Panc1 (cell line): ENCODE measurements at regions not wholly inside any gene's neighbourhood (a gene's known extent, or its start where the extent isn't known, plus 50 kb on each side); places are given as distances from the start of the nearest gene placed in this dataset.
"Not testable (repeated sequence)": the region's sequence is repeated elsewhere in the genome, so short reads cannot be mapped to it uniquely, and the experiment has no call there.

Experiments used
- ATAC-seq: fragments of 200-7000 bp; cut with Tn5 transposase; 2 replicates; pipeline ENCODE4 v1.9.1; 2020; ENCODE audit warnings: mild to moderate bottlenecking, moderate library complexity
- BruUV-seq: library from RNA; stranded (reverse); fragments of 400-500 nt; replicated peaks from 2 replicates; lab custom pipeline; 2021; lab: Mats Ljungman, UMichigan
- CTCF ChIA-PET: fragments of 300-600 bp; sonication (Branson Sonifier 250); formaldehyde crosslinking; loops from one replicate; lab custom pipeline; 2022; ENCODE audit warnings: antibody characterized with exemption; lab: Charles Lee
- POLR2A ChIA-PET: fragments of 300-600 bp; sonication (Branson Sonifier 250); formaldehyde crosslinking; loops from one replicate; lab custom pipeline; 2022; ENCODE audit warnings: antibody characterized with exemption; lab: Charles Lee
- DNase-seq: peaks from one replicate; pipeline ENCODE4 v3.0.0-alpha.2; 2010; ENCODE audit warnings: low read depth, low spot score
- H3K27ac ChIP-seq: 2 replicates; pipeline ENCODE4 v1.5.1; 2011; ENCODE audit warnings: mild to moderate bottlenecking, low read length, inconsistent platforms
- H3K27me3 ChIP-seq: fragments of 200-500 bp; sonication (Bioruptor generic); 2 replicates; pipeline ENCODE4 v1.6.0; 2014; ENCODE audit warnings: low read length, inconsistent platforms; ENCODE audit not compliant: control insufficient read depth, insufficient read depth
- H3K36me3 ChIP-seq: fragments of 200-500 bp; sonication (Bioruptor generic); 2 replicates; pipeline ENCODE4 v1.5.1; 2014; ENCODE audit warnings: inconsistent platforms, mild to moderate bottlenecking, low read length, moderate library complexity; ENCODE audit not compliant: control insufficient read depth, insufficient read depth
- H3K4me1 ChIP-seq: 2 replicates; pipeline ENCODE4 v1.5.1; 2011; ENCODE audit warnings: inconsistent platforms, mild to moderate bottlenecking, low read length, moderate library complexity; ENCODE audit not compliant: control insufficient read depth, insufficient read depth
- H3K4me3 ChIP-seq, 2 experiments: 2 replicates each; pipeline ENCODE4 v1.5.1; 2011 to 2012; ENCODE audit warnings: low read depth in 2 of 2, low read length in 2 of 2, mild to moderate bottlenecking in 2 of 2, inconsistent platforms in 1 of 2, moderate library complexity in 1 of 2
- H3K9me3 ChIP-seq: fragments of 200-500 bp; sonication (Bioruptor generic); 2 replicates; pipeline ENCODE4 v1.5.1; 2014; ENCODE audit warnings: low read depth, mild to moderate bottlenecking, inconsistent platforms, low read length, moderate library complexity; ENCODE audit not compliant: control insufficient read depth, insufficient read depth
- CTCF ChIP-seq: fragments of 450-650 bp; IDR thresholded peaks from 2 replicates; pipeline ENCODE4 v1.5.1; 2017; ENCODE audit warnings: mild to moderate bottlenecking
- POLR2AphosphoS5 ChIP-seq: IDR thresholded peaks from 2 replicates; pipeline ENCODE4 v1.6.1; 2012; ENCODE audit warnings: mild to moderate bottlenecking, low read depth, low read length, moderate library complexity
- REST ChIP-seq, 2 experiments: IDR thresholded peaks; 2 replicates each; pipeline ENCODE4 v1.6.1; 2011 to 2012; ENCODE audit warnings: low read depth in 2 of 2, control low read depth in 1 of 2, low read length in 1 of 2, mild to moderate bottlenecking in 1 of 2, moderate library complexity in 1 of 2; ENCODE audit not compliant: insufficient read depth in 1 of 2
- SIN3A ChIP-seq: IDR thresholded peaks from 2 replicates; pipeline ENCODE4 v1.6.1; 2012; ENCODE audit warnings: low read depth, mild to moderate bottlenecking, low read length, moderate library complexity, borderline replicate concordance; ENCODE audit not compliant: insufficient read depth
- TCF7L2 ChIP-seq: IDR thresholded peaks from 2 replicates; pipeline ENCODE4 v1.6.1; 2011; ENCODE audit warnings: mild to moderate bottlenecking, low read depth, low read length, inconsistent platforms
- in situ Hi-C: cut with HindIII; loops from 2 replicates; pipeline ENCODE4 v1.10.0; 2016; ENCODE audit warnings: low sequenced_read_pairs, low pct_unique_long_range_greater_than_20kb
- intact Hi-C: fragments of 100-400 bp; cut with micrococcal nuclease; formaldehyde crosslinking; loops from one replicate; pipeline ENCODE4 v1.10.0; 2022; ENCODE audit not compliant: unreplicated experiment

- Histone ChIP-seq H3K27ac (no peak overlapping the region), H3K4me3 (no peak overlapping the region), H3K4me1 (no peaks in the 10 kb centered on the region), H3K27me3 (no peaks in the 10 kb centered on the region), H3K36me3 (no peaks in the 10 kb centered on the region), H3K9me3 (no peaks in the 10 kb centered on the region)
- ATAC-seq (no peak), DNase-seq (no peak)
- in situ Hi-C loops (no loop called here), intact Hi-C loops (no loop called here)
- CTCF ChIA-PET: no interaction called here
- no TSS peak for BruUV-seq
- POLR2A ChIA-PET: no interaction called here
- TF ChIP-seq CTCF (no peak), SIN3A (no peak), POLR2AphosphoS5 (no peak), TCF7L2 (no peak), REST (IDR thresholded peaks at IDR 0.05; ENCODE audit: insufficient read depth in 1 of 2, low read depth in 2 of 2, low read length in 1 of 2) (no peak)
Observed at GRCh38 chr1:74861867-74862266, 128.9 kb downstream of the TYW3 start.

- Histone ChIP-seq H3K27me3 (no peaks in the 10 kb centered on the region), H3K27ac (no peak overlapping the region), H3K36me3 (no peaks in the 10 kb centered on the region), H3K4me3 (no peak overlapping the region), H3K4me1 (no peaks in the 10 kb centered on the region), H3K9me3 (no peaks in the 10 kb centered on the region)
- intact Hi-C loops (no loop called here), in situ Hi-C loops (no loop called here)
- TF ChIP-seq POLR2AphosphoS5 (no peak), TCF7L2 (no peak), CTCF (no peak), REST (IDR thresholded peaks at IDR 0.05; ENCODE audit: insufficient read depth in 1 of 2, low read depth in 2 of 2, low read length in 1 of 2) (no peak), SIN3A (no peak)
- no peak for ATAC-seq
- DNase-seq: no peak
- POLR2A ChIA-PET: no interaction called here
- CTCF ChIA-PET: no interaction called here
- BruUV-seq: no TSS peak
Observed at GRCh38 chr1:74869702-74870101, 136.8 kb downstream of the TYW3 start.

GRCh38 chr1:74877366-74877765, 144.4 kb downstream of the TYW3 start:
- intact Hi-C loops, H3K4me1 ChIP-seq, in situ Hi-C loops, BruUV-seq, POLR2A ChIA-PET, H3K27me3 ChIP-seq, H3K36me3 ChIP-seq, H3K9me3 ChIP-seq, ATAC-seq, H3K4me3 ChIP-seq, DNase-seq, H3K27ac ChIP-seq: not testable (repeated sequence)
- CTCF ChIA-PET: interaction anchor here (0.7 kb wide), 1 partner anchor 270 kb away, joined by 3 read pairs; no protein-coding TSS in a partner anchor
